GM12873 (cell line): ENCODE measurements at regions not wholly inside any gene's neighbourhood (a gene's known extent, or its start where the extent isn't known, plus 50 kb on each side); places are given as distances from the start of the nearest gene placed in this dataset.

Experiments
- TF ChIP-seq, protein P1 (sequence below): IDR thresholded peaks from 2 replicates; pipeline ENCODE4 v1.5.1; 2012; ENCODE audit warnings: low read depth, mild to moderate bottlenecking, moderate library complexity, low read length, control low read depth; ENCODE audit not compliant: insufficient read depth; ENCODE audit errors: missing control alignments

DNA sequence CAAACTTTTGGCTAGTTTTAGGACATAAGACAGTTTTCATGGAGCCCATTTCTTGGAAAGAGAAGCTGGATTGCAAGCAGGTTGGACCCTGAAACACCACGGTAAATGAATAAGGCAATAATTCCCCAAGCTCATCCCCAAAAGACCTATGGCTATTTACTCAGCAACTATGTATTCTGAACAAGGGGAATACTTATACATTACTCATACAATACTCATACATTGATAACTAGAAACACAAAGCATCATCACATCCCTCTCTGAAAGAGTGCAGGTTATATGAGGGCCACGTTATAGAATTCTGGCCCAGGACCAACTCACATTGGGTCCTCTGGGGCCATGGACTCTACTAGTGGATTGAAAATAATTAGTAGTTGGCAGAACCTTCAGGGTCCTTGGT is 154.8 kb downstream of the TMX3 start:
- TF ChIP-seq, protein P1, sequence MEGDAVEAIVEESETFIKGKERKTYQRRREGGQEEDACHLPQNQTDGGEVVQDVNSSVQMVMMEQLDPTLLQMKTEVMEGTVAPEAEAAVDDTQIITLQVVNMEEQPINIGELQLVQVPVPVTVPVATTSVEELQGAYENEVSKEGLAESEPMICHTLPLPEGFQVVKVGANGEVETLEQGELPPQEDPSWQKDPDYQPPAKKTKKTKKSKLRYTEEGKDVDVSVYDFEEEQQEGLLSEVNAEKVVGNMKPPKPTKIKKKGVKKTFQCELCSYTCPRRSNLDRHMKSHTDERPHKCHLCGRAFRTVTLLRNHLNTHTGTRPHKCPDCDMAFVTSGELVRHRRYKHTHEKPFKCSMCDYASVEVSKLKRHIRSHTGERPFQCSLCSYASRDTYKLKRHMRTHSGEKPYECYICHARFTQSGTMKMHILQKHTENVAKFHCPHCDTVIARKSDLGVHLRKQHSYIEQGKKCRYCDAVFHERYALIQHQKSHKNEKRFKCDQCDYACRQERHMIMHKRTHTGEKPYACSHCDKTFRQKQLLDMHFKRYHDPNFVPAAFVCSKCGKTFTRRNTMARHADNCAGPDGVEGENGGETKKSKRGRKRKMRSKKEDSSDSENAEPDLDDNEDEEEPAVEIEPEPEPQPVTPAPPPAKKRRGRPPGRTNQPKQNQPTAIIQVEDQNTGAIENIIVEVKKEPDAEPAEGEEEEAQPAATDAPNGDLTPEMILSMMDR: no peak

DNA sequence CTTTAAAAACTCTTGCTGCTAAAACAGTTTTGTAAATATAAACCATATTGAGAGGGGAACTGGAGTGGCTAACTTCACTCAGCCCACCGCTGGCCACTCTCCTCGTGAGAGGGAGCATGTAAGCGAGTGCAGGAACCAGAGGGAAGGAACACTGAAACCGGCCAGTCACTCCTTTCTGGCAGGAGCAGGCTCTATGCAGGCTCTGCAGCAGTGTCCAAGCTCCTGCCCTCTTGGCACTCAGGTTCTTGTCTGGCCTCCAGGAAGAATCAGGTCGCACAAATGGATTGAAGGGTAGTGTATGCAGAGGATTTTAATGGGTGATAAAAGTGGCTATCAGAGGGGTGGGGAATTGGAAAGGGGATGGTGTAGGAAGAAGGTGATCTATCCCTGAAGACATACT is 157.7 kb downstream of the TMX3 start:
- TF ChIP-seq, protein P1: no peak

DNA sequence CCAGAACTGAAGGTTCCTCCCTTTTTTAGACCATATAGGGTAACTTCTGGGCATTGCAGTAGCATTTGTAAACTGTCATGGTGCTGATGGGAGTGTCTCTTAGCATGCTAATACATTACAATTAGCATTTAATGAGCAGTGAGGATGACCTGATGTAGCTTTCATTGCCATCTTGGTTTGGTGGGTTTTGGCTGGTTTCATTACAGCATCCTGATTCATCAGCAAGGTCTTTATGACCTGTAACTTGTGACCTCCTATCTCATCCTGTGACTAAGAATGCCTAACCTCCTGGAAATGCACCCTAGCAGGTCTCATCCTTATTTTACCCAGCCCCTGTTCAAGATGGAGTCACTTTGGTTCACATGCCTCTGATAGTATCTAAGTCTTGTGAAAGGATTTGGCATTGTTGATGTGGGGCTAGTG is 159.0 kb downstream of the TMX3 start:
- TF ChIP-seq, protein P1: no peak

DNA sequence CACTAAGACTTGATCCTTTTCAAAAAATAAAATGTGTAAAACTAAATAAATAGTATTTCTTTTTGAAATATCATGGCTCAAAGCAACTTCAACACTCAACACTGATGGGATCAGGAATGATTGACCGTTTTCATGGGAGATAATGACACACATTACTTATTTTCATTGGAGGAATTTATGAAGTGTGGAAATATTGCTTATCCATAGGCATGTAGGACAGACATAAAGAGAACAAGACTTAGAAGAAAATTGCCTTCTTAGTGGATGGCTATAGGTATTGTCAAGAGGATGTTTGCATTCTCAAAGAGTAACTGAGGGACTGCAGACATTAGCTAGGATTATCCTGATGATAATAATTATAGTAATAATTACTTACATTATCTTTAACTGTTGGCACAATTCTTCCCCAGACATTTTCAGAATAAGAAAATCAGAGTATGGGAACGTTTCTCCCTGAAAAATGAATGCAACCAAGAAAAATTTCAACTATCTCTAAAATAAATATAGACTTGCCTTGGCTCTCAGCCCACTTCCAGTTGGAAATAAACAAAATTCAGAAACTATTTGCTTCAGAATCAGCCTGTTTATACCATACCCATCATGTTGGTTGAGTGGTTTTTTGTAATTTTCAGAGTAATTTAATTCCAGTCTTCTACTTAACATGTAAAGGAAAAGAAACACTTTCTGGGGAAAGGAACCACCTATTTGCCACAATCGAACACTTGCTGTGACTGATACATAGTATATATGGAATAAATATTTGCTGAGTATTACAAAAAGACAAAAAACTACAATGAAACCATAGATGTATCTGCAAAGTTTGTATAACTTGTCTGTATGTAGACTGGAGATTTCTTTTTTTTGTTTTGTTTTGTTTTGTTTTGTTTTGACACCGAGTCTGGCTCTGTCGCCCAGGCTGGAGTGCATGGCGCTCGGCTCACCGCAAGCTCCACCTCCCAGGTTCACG is 165.7 kb downstream of the TMX3 start:
- TF ChIP-seq, protein P1: no peak

DNA sequence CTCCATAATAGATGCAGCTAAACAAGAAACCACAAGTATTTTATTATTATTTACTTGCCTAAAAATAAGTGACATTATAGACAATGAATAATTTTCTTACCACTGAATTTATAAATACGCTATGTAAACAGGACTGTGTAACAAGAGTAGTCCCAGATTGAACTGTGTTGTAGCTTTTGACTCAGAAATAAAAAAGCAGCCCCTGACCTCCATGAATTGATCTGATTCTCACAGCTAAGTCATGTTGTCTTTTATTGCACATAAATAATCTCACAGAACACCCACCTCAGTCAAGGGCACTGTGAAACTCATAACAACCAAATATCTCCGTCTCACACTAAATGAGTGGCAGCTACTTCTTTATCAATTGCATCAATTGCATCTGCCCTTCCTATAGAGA is 171.6 kb downstream of the TMX3 start:
- TF ChIP-seq, protein P1: no peak

DNA sequence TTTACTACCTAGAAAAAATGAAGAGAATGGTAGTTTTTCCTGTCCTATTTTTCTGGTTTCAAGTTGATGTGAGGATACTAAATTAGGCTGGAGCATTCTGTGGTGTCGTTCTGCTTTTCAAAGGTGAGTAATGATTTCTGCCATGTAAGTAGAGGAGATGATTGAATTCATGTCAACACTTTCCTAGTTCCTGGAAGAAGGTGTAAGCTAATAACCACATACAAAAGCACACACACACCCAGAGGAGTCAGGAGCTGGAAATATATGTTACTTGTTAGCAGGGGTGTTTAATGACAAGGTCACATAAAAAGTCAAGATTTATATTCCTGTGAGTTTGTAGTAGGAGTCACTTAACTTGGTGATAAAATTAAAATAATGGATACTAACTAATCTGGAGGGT is 172.1 kb downstream of the TMX3 start:
- TF ChIP-seq, protein P1: no peak

DNA sequence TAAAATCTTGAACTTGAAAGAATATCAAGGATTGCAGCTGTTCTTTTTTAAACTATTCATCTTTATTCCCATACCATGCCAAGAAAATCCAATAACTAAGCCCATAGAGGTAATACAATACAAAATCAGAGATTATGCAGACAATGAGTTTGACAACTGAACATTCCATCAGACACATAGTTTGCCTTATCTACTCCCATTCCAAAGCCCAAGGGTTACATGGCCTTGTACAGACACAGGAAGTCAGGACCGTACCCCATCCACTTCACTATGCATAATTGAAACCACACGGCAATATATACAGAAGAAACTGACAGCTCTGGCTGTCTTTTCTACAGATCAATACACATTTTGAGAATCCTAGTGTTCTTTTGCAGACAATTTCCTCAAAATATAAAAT is 181.3 kb downstream of the TMX3 start:
- TF ChIP-seq, protein P1: no peak
